Left lung (tissue), 4 donors: ENCODE measurements at regions not wholly inside any gene's neighbourhood (a gene's known extent, or its start where the extent isn't known, plus 50 kb on each side); places are given as distances from the start of the nearest gene placed in this dataset.

Source experiments
- ATAC-seq: fragments of 200-7000 bp; cut with Tn5 transposase; one replicate; pipeline ENCODE4 v1.9.1; 2020; ENCODE audit warnings: moderate library complexity
- DNase-seq, 4 donors: peaks; one replicate each; pipeline ENCODE4 v3.0.0-alpha.2; 2013 to 2020
- H3K27ac ChIP-seq, 2 donors: fragments of 200-600 bp; sonication (generic) in 1 of 2; one replicate each; pipeline versions ENCODE4 v1.5.0 to v1.8.0; 2020 to 2021
- H3K27me3 ChIP-seq, 2 donors: fragments of 200-600 bp; sonication (generic) in 1 of 2; one replicate each; pipeline versions ENCODE4 v1.5.0 to v1.8.0; 2020 to 2021
- H3K36me3 ChIP-seq, 2 donors: fragments of 200-600 bp; sonication (generic) in 1 of 2; one replicate each; pipeline versions ENCODE4 v1.5.0 to v1.8.0; 2020 to 2021
- H3K4me1 ChIP-seq, 2 donors: fragments of 200-600 bp; one replicate each; pipeline ENCODE4 v1.8.0; 2021
- H3K4me3 ChIP-seq, 2 donors: fragments of 200-600 bp; sonication (generic) in 1 of 2; one replicate each; pipeline versions ENCODE4 v1.5.0 to v1.8.0; 2020 to 2021; ENCODE audit warnings: mild to moderate bottlenecking in 1 of 2
- H3K9me3 ChIP-seq, 2 donors: fragments of 200-600 bp; sonication (generic) in 1 of 2; one replicate each; pipeline versions ENCODE4 v1.5.0 to v1.8.0; 2020 to 2021
- CTCF ChIP-seq, 2 donors: fragments of 200-600 bp; sonication (generic) in 1 of 2; IDR thresholded peaks; one replicate each; pipeline versions ENCODE4 v1.5.0 to v1.8.0; 2021; ENCODE audit warnings: antibody characterized with exemption in 2 of 2
- intact Hi-C, 2 donors: fragments of 100-400 bp; cut with DNase I; formaldehyde crosslinking; loops; one replicate each; pipeline versions ENCODE4 v1.11.2 to v1.14.2; 2022
- donor health status: DM: no; HTN: yes; CAD: no.
- donor health status: DM: no; HTN: no; CAD: no.

GRCh38 chr5:133882846-133883245 lies 85.6 kb downstream of the C5orf15 start:
- Histone ChIP-seq H3K4me3 (no peak overlapping the region), H3K27me3 (peaks cover 0 to 4% of the 10 kb centered on the region in 2 donors), H3K9me3 (no peaks in the 10 kb centered on the region), H3K27ac (no peak overlapping the region), H3K36me3 (no peaks in the 10 kb centered on the region), H3K4me1 (no peaks in the 10 kb centered on the region)
- no peak for ATAC-seq
- DNase-seq: no peak
- intact Hi-C loops: no loop called here
- TF ChIP-seq CTCF (IDR thresholded peaks at IDR 0.05): no peak

GRCh38 chr5:133882389-133882695 lies 86.1 kb downstream of the C5orf15 start:
- no peak for ATAC-seq
- TF ChIP-seq CTCF (IDR thresholded peaks at IDR 0.05): no peak

GRCh38 chr5:133881576-133882388 lies 86.6 kb downstream of the C5orf15 start:
- ATAC-seq: no peak
- Histone ChIP-seq H3K4me1 (no peaks in the 10 kb centered on the region), H3K4me3 (no peak overlapping the region), H3K9me3 (no peaks in the 10 kb centered on the region), H3K27ac (no peak overlapping the region), H3K36me3 (no peaks in the 10 kb centered on the region), H3K27me3 (peaks cover 0 to 4% of the 10 kb centered on the region in 2 donors)
- DNase-seq: no peak
- intact Hi-C loops: no loop called here
- no peak for TF ChIP-seq CTCF (IDR thresholded peaks at IDR 0.05)

More at GRCh38 chr5:133882389-133882695, 86.1 kb downstream of the C5orf15 start:
- H3K36me3 ChIP-seq: no peaks in the 10 kb centered on the region
- no peaks in the 10 kb centered on the region for H3K9me3 ChIP-seq
- H3K27me3 ChIP-seq: peaks cover 0 to 4% of the 10 kb centered on the region in 2 donors
- no peak overlapping the region for H3K27ac ChIP-seq
- no peak overlapping the region for H3K4me3 ChIP-seq
- DNase-seq: no peak
- no peaks in the 10 kb centered on the region for H3K4me1 ChIP-seq
- intact Hi-C loops: no loop called here

- H3K4me3 ChIP-seq: no peak overlapping the region
- H3K4me1 ChIP-seq: no peaks in the 10 kb centered on the region
- H3K36me3 ChIP-seq: no peaks in the 10 kb centered on the region
- DNase-seq (no peak), ATAC-seq (no peak)
- H3K27me3 ChIP-seq: peaks cover 0 to 4% of the 10 kb centered on the region in 2 donors
- H3K27ac ChIP-seq: no peak overlapping the region
- TF ChIP-seq CTCF (IDR thresholded peaks at IDR 0.05): no peak
- intact Hi-C loops: loop anchor here in 1 of 2 donors (10.0 kb wide), 1 partner anchor 453 kb away; no protein-coding TSS in a partner anchor
- peaks cover 0 to 4% of the 10 kb centered on the region in 2 donors for H3K9me3 ChIP-seq
Observed at GRCh38 chr5:133878236-133878555, 90.2 kb downstream of the C5orf15 start.

GRCh38 chr5:133877351-133878235 lies 90.8 kb downstream of the C5orf15 start:
- no peak for DNase-seq
- Histone ChIP-seq H3K27ac (no peak overlapping the region), H3K27me3 (peaks cover 0 to 4% of the 10 kb centered on the region in 2 donors), H3K9me3 (peaks cover 0 to 4% of the 10 kb centered on the region in 2 donors), H3K4me3 (no peak overlapping the region), H3K4me1 (no peaks in the 10 kb centered on the region), H3K36me3 (no peaks in the 10 kb centered on the region)
- TF ChIP-seq CTCF (IDR thresholded peaks at IDR 0.05): no peak
- intact Hi-C loops: loop anchor here in 1 of 2 donors (10.0 kb wide), 1 partner anchor 453 kb away; no protein-coding TSS in a partner anchor
- no peak for ATAC-seq
